Astrocyte (in vitro differentiated cells and primary cell): ENCODE measurements at regions not wholly inside any gene's neighbourhood (a gene's known extent, or its start where the extent isn't known, plus 50 kb on each side); places are given as distances from the start of the nearest gene placed in this dataset.

Experiments used
- CTCF ChIP-seq: IDR thresholded peaks from 2 replicates; pipeline ENCODE4 v1.5.1; 2011; ENCODE audit warnings: low read depth, mild to moderate bottlenecking, inconsistent platforms, low read length, moderate library complexity; ENCODE audit not compliant: insufficient read depth
- EZH2 ChIP-seq: IDR thresholded peaks from 2 replicates; pipeline ENCODE4 v1.6.1; 2012; ENCODE audit warnings: mild to moderate bottlenecking, low read length, inconsistent platforms; ENCODE audit not compliant: insufficient read depth

- TF ChIP-seq CTCF (no peak), EZH2 (no peak)
Measured at GRCh38 chr9:103485138-103485537, 490.0 kb downstream of the CYLC2 start.
